ENCODE measurements at regions not wholly inside any gene's neighbourhood (a gene's known extent, or its start where the extent isn't known, plus 50 kb on each side); places are given as distances from the start of the nearest gene placed in this dataset.

DNA sequence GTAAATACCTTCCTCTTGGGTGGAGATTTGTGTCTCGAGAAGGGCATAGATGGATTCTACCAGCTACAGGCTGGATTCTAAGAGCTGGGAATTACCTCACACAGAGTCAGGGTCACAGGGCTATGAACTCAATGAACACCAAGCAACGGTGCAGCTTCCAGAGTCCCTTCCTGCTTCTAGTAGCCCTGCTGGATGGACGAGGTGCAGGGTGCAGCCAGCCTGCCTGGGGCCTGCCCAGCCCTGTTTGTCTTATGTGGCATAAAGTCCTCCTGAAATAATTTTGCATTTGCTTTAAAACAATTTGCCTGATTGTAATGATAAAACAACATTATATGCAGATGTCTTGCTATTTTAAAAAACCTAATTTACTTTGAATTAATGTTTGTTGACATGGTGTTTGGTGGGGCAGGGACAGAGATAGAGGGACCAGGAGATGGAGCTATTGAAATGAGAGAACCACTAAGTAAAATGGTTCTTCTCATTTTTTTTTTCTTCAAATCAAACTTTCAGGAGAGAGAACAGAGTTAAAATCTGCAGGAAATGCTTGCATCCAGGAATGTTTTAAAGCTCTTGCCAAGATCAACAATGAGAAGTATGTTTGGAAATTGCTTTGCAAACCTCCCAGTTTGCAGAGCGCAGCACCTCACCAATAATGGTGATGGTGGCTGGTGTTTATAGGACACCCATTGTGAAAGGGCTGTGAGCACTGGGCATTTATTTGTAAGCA, 305.4 kb upstream of the PODXL start:
- no peaks in the 10 kb centered on the region for H3K9me3 ChIP-seq (ENCODE audit: control extremely low read depth in 1 of 5, control insufficient read depth in 4 of 5, insufficient read depth in 2 of 5, low read depth in 1 of 5, low read length in 4 of 5)
- H3K36me3 ChIP-seq (ENCODE audit: control insufficient read depth in 4 of 4, insufficient read depth in 4 of 4, low read length in 3 of 4) = no peaks in the 10 kb centered on the region
- ChIA-PET POLR2A (no interaction called here), CTCF (interaction anchor here (2.2 kb wide), 1 partner anchor 11 kb away, joined by 6 read pairs; no protein-coding TSS in a partner anchor)
- H3K4me3 ChIP-seq (ENCODE audit: control insufficient read depth in 1 of 7, extremely low read depth in 1 of 7, insufficient read depth in 4 of 7, low read depth in 2 of 7, low read length in 6 of 7) = no peak overlapping the region
- H3K27ac ChIP-seq (ENCODE audit: insufficient read depth in 1 of 2, low read depth in 1 of 2, low read length in 2 of 2, poor library complexity in 1 of 2, severe bottlenecking in 2 of 2) = no peak overlapping the region
- DNase-seq = no peak
- no peaks in the 10 kb centered on the region for H3K27me3 ChIP-seq (replicated peaks in 2 of 5; ENCODE audit: control insufficient read depth in 4 of 5, insufficient read depth in 5 of 5, low read length in 4 of 5)
- WGBS (ENCODE audit: insufficient coverage) = 90% methylated on average over 3 of the region's 4 CpGs
- no peaks in the 10 kb centered on the region for H3K4me1 ChIP-seq (ENCODE audit: control extremely low read depth in 1 of 4, control insufficient read depth in 4 of 4, insufficient read depth in 4 of 4, low read length in 3 of 4)

DNA sequence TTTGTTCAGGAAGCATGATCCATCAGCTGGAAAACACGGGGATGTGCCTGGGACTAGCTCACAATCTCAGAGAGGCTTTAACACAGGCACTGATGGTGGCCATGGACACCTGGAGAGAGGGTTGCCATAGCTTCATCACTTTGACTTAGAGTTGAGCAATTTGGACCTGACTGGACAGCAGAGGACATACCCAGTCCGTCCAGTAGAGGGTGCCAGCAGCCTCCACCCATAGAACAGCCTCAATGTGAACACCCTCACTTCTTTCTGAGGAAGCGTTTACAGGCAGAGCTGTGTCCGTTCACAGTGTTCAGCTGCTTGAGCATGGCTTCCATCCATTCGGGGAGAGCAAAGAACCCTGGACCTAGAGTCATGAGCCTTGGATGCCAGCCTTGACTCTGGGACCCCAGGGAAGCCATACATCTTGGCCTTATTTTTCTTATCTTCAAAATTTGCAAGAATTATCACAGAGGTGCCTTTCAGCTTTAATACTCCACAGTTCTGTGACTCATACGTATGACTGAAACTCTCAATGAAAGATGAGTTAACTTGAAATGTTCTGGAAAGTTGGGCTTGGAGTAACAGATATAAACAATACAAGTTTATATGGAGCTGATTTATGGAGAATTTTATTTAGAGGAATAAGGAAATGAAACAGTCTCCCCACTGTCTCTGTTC, 302.9 kb upstream of the PODXL start:
- POLR2A ChIA-PET = no interaction called here

DNA sequence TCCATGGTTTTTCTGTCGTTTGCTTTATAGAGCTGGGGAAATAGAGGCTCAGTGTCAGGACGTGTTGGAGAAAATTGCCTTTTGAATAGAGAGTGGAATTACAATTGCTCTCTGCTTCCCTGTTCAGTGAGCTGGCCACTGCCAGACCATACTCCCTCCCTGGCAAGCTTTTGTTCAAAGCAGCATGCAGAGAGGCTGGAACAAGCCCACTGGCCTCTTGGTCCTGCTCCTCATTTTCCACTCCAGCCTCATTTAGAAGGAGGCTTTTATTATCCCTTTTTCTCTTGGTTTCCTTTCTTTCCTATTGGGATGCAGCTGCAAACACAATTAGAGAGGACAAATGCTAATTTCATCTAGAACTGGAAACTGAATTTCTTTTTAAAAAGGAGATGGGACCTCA, 302.2 kb upstream of the PODXL start:
- H3K4me3 ChIP-seq (ENCODE audit: control insufficient read depth in 1 of 7, extremely low read depth in 1 of 7, insufficient read depth in 4 of 7, low read depth in 2 of 7, low read length in 6 of 7) = no peak overlapping the region
- H3K9me3 ChIP-seq (ENCODE audit: control extremely low read depth in 1 of 5, control insufficient read depth in 4 of 5, insufficient read depth in 2 of 5, low read depth in 1 of 5, low read length in 4 of 5) = peaks cover 0 to 6% (median 4%) of the 10 kb centered on the region in 5 experiments
- ChIA-PET CTCF (interaction anchor here (1.1 to 1.9 kb wide), 2 partner anchors 9 to 14 kb away, joined by 3 to 9 read pairs; no protein-coding TSS in a partner anchor), POLR2A (no interaction called here)
- no peaks in the 10 kb centered on the region for H3K27me3 ChIP-seq (replicated peaks in 2 of 5; ENCODE audit: control insufficient read depth in 4 of 5, insufficient read depth in 5 of 5, low read length in 4 of 5)
- H3K4me1 ChIP-seq (ENCODE audit: control extremely low read depth in 1 of 4, control insufficient read depth in 4 of 4, insufficient read depth in 4 of 4, low read length in 3 of 4) = no peaks in the 10 kb centered on the region
- no peak for DNase-seq
- WGBS (ENCODE audit: insufficient coverage) = 65% methylated on average over 2 of the region's 2 CpGs
- H3K27ac ChIP-seq (ENCODE audit: insufficient read depth in 1 of 2, low read depth in 1 of 2, low read length in 2 of 2, poor library complexity in 1 of 2, severe bottlenecking in 2 of 2) = no peak overlapping the region
- H3K36me3 ChIP-seq (ENCODE audit: control insufficient read depth in 4 of 4, insufficient read depth in 4 of 4, low read length in 3 of 4) = no peaks in the 10 kb centered on the region

More for the DNA sequence above, 302.9 kb upstream of the PODXL start:
- Histone ChIP-seq H3K4me1 (ENCODE audit: control extremely low read depth in 1 of 4, control insufficient read depth in 4 of 4, insufficient read depth in 4 of 4, low read length in 3 of 4) (no peaks in the 10 kb centered on the region), H3K9me3 (ENCODE audit: control extremely low read depth in 1 of 5, control insufficient read depth in 4 of 5, insufficient read depth in 2 of 5, low read depth in 1 of 5, low read length in 4 of 5) (peaks cover 0 to 4% (median 2%) of the 10 kb centered on the region in 5 experiments), H3K36me3 (ENCODE audit: control insufficient read depth in 4 of 4, insufficient read depth in 4 of 4, low read length in 3 of 4) (no peaks in the 10 kb centered on the region), H3K27me3 (replicated peaks in 2 of 5; ENCODE audit: control insufficient read depth in 4 of 5, insufficient read depth in 5 of 5, low read length in 4 of 5) (no peaks in the 10 kb centered on the region), H3K4me3 (ENCODE audit: control insufficient read depth in 1 of 7, extremely low read depth in 1 of 7, insufficient read depth in 4 of 7, low read depth in 2 of 7, low read length in 6 of 7) (no peak overlapping the region), H3K27ac (ENCODE audit: insufficient read depth in 1 of 2, low read depth in 1 of 2, low read length in 2 of 2, poor library complexity in 1 of 2, severe bottlenecking in 2 of 2) (no peak overlapping the region)
- CTCF ChIA-PET = interaction anchor here (0.7 to 1.9 kb wide), 4 partner anchors 8 to 15 kb away, joined by 3 to 9 read pairs (median 4); no protein-coding TSS in a partner anchor
- 15% methylated on average over 5 of the region's 6 CpGs for WGBS (ENCODE audit: insufficient coverage)
- DNase-seq = peak; percentile 23 to 60 (median 39)

DNA sequence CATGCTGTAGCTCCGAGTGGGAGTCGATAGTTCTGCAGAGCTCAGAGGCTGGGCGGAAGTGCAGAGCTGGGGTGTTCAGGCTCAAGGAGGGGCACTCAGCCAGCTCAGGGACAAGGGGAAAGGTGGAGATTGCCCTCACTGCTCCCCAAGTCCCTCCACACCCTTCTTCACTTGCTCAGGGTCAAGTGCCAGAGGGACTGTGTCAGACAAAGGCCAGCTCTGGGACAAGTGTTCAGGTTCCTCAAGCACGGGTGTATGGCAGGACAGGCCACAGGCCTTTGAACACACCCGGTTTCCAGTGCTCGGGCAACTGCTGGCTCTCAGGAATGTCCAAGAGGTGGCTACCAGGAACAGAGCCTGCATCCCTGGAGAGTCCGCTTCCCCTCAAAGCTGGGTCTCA, 293.0 kb upstream of the PODXL start:
- H3K27ac ChIP-seq (ENCODE audit: insufficient read depth in 1 of 2, low read depth in 1 of 2, low read length in 2 of 2, poor library complexity in 1 of 2, severe bottlenecking in 2 of 2) = no peak overlapping the region
- no peaks in the 10 kb centered on the region for H3K36me3 ChIP-seq (ENCODE audit: control insufficient read depth in 4 of 4, insufficient read depth in 4 of 4, low read length in 3 of 4)
- CTCF ChIA-PET = interaction anchor here (1.0 kb wide), 1 partner anchor 18 kb away, joined by 3 read pairs; no protein-coding TSS in a partner anchor
- peaks cover 0 to 7% (median 2%) of the 10 kb centered on the region in 5 experiments for H3K9me3 ChIP-seq (ENCODE audit: control extremely low read depth in 1 of 5, control insufficient read depth in 4 of 5, insufficient read depth in 2 of 5, low read depth in 1 of 5, low read length in 4 of 5)
- H3K27me3 ChIP-seq (replicated peaks in 2 of 5; ENCODE audit: control insufficient read depth in 4 of 5, insufficient read depth in 5 of 5, low read length in 4 of 5) = peaks cover 0 to 5% (median 0%) of the 10 kb centered on the region in 5 experiments
- no peak for DNase-seq
- POLR2A ChIA-PET = no interaction called here
- peak overlapping the region in 1 of 7 experiments; percentile 2 for H3K4me3 ChIP-seq (ENCODE audit: control insufficient read depth in 1 of 7, extremely low read depth in 1 of 7, insufficient read depth in 4 of 7, low read depth in 2 of 7, low read length in 6 of 7)
- no peaks in the 10 kb centered on the region for H3K4me1 ChIP-seq (ENCODE audit: control extremely low read depth in 1 of 4, control insufficient read depth in 4 of 4, insufficient read depth in 4 of 4, low read length in 3 of 4)
- WGBS (ENCODE audit: insufficient coverage) = 95% methylated on average over 7 of the region's 7 CpGs

DNA sequence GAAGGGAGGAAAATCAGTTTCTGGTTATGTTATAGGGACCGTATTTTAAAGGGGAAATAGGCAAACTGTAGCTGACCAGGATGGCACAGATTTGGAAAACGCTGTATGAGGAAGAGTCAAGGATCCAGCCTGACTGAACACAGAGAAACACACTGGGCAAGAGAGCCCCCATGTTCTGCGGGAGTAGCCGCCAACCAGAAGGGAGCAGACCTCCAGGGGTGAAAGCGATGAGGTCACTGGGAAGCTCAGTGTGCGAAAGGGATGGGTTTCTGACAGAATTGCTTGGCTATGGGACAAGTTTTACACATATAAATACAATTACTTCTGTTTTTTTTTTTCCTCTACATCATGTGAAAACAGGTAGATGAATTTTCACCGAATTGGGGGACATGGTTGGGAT, 291.6 kb upstream of the PODXL start:
- Histone ChIP-seq H3K36me3 (ENCODE audit: control insufficient read depth in 4 of 4, insufficient read depth in 4 of 4, low read length in 3 of 4) (no peaks in the 10 kb centered on the region), H3K4me1 (ENCODE audit: control extremely low read depth in 1 of 4, control insufficient read depth in 4 of 4, insufficient read depth in 4 of 4, low read length in 3 of 4) (no peaks in the 10 kb centered on the region), H3K9me3 (ENCODE audit: control extremely low read depth in 1 of 5, control insufficient read depth in 4 of 5, insufficient read depth in 2 of 5, low read depth in 1 of 5, low read length in 4 of 5) (peaks cover 0 to 1% (median 0%) of the 10 kb centered on the region in 5 experiments), H3K27ac (ENCODE audit: insufficient read depth in 1 of 2, low read depth in 1 of 2, low read length in 2 of 2, poor library complexity in 1 of 2, severe bottlenecking in 2 of 2) (no peak overlapping the region), H3K27me3 (replicated peaks in 2 of 5; ENCODE audit: control insufficient read depth in 4 of 5, insufficient read depth in 5 of 5, low read length in 4 of 5) (peaks cover 0 to 18% (median 2%) of the 10 kb centered on the region in 5 experiments), H3K4me3 (ENCODE audit: control insufficient read depth in 1 of 7, extremely low read depth in 1 of 7, insufficient read depth in 4 of 7, low read depth in 2 of 7, low read length in 6 of 7) (no peak overlapping the region)
- 91% methylated on average over 4 of the region's 7 CpGs for WGBS (ENCODE audit: insufficient coverage)
- DNase-seq = no peak
- ChIA-PET POLR2A (no interaction called here), CTCF (interaction anchor here (0.8 to 1.0 kb wide), 2 partner anchors 9 to 11 kb away, joined by 3 to 4 read pairs; no protein-coding TSS in a partner anchor)

DNA sequence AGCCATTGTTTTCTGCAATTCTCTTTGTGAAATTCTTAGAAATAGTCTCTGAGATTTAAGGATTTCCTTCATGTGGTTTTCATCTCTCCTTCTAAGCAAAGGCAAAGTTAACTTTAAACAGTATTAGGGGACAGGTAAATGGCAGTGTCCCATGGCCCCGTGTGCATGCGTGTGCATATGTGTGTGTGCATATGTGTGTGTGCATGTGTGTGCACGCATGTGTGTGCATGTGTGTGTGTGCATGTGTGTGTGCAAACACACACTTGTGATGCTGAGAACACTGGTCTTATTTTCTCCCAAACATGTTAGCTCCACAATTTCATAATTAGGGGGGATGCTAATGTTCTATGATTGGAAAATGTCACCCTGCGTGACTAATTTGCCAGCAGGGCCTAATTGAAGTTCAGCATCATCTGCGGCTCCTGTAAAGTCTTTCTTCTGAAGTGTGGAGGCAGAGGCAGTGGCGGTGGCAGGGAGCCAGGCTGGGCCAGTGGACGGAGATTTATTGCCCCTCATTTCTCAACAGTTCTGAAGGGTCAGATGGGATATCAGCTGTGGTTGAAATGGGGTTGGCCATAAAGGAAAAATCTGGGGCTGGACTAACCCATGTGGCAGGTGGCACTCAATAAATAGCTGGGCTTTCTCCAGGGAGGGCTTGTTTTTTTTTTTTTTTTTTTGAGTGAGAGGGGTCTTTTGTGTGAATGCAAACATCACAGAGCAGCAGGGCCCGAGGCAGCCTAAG, 289.3 kb upstream of the PODXL start:
- CTCF ChIA-PET = interaction anchor here (3.1 kb wide), 1 partner anchor 13 kb away, joined by 9 read pairs; no protein-coding TSS in a partner anchor
- 72% methylated on average over 2 of the region's 8 CpGs for WGBS (ENCODE audit: insufficient coverage)
- H3K36me3 ChIP-seq (ENCODE audit: control insufficient read depth in 4 of 4, insufficient read depth in 4 of 4, low read length in 3 of 4) = no peaks in the 10 kb centered on the region

More for the DNA sequence above, 289.3 kb upstream of the PODXL start:
- no peak overlapping the region for H3K4me3 ChIP-seq (ENCODE audit: control insufficient read depth in 1 of 7, extremely low read depth in 1 of 7, insufficient read depth in 4 of 7, low read depth in 2 of 7, low read length in 6 of 7)
- H3K9me3 ChIP-seq (ENCODE audit: control extremely low read depth in 1 of 5, control insufficient read depth in 4 of 5, insufficient read depth in 2 of 5, low read depth in 1 of 5, low read length in 4 of 5) = no peaks in the 10 kb centered on the region
- H3K27ac ChIP-seq (ENCODE audit: insufficient read depth in 1 of 2, low read depth in 1 of 2, low read length in 2 of 2, poor library complexity in 1 of 2, severe bottlenecking in 2 of 2) = no peak overlapping the region
- peaks cover 0 to 18% (median 2%) of the 10 kb centered on the region in 5 experiments for H3K27me3 ChIP-seq (replicated peaks in 2 of 5; ENCODE audit: control insufficient read depth in 4 of 5, insufficient read depth in 5 of 5, low read length in 4 of 5)
- H3K4me1 ChIP-seq (ENCODE audit: control extremely low read depth in 1 of 4, control insufficient read depth in 4 of 4, insufficient read depth in 4 of 4, low read length in 3 of 4) = no peaks in the 10 kb centered on the region
- DNase-seq = no peak
- POLR2A ChIA-PET = no interaction called here

Data from common myeloid progenitor, CD34-positive (primary cell).